ENCODE measurements at regions not wholly inside any gene's neighbourhood (a gene's known extent, or its start where the extent isn't known, plus 50 kb on each side); places are given as distances from the start of the nearest gene placed in this dataset.

GRCh38 chr1:213651077-213651476 lies 336.7 kb upstream of the PROX1 start:
- TF ChIP-seq CTCF (IDR thresholded peaks at IDR 0.05) (no peak), POLR2A (IDR thresholded peaks at IDR 0.05) (no peak)

Measured in lower leg skin (tissue), 3 donors.